Breast epithelium (tissue), 3 donors: ENCODE measurements at regions not wholly inside any gene's neighbourhood (a gene's known extent, or its start where the extent isn't known, plus 50 kb on each side); places are given as distances from the start of the nearest gene placed in this dataset.

Experiments
- POLR2A ChIP-seq: fragments of 450-650 bp; IDR thresholded peaks from one replicate; pipeline ENCODE4 v1.6.1; 2016; ENCODE audit warnings: antibody characterized with exemption, mild to moderate bottlenecking, moderate library complexity
- TF ChIP-seq, protein P1 (sequence below), 3 donors: fragments of 450-650 bp; IDR thresholded peaks; one replicate each; pipeline ENCODE4 v1.5.1; 2016 to 2017; ENCODE audit warnings: antibody characterized with exemption in 3 of 3, mild to moderate bottlenecking in 3 of 3, moderate library complexity in 3 of 3

DNA sequence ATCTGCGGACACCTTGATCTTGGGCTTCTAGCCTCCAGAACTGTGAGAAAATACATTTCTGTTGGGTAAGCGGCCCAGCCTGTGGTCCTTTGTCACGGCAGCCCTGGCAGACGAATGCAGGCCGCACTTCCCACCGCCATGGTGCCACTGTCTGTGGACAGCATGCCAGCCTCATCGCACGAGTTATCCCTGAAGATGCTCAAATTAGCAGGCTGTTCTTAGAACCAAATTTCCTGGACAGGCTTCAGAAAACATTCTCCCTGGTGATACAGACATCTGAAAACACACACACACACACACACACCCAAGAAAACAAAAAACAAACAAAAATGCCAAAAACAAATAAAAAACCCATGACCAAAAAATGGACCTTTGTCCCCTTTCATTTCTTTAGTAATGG, 343.5 kb upstream of the GATB start:
- TF ChIP-seq, protein P1, sequence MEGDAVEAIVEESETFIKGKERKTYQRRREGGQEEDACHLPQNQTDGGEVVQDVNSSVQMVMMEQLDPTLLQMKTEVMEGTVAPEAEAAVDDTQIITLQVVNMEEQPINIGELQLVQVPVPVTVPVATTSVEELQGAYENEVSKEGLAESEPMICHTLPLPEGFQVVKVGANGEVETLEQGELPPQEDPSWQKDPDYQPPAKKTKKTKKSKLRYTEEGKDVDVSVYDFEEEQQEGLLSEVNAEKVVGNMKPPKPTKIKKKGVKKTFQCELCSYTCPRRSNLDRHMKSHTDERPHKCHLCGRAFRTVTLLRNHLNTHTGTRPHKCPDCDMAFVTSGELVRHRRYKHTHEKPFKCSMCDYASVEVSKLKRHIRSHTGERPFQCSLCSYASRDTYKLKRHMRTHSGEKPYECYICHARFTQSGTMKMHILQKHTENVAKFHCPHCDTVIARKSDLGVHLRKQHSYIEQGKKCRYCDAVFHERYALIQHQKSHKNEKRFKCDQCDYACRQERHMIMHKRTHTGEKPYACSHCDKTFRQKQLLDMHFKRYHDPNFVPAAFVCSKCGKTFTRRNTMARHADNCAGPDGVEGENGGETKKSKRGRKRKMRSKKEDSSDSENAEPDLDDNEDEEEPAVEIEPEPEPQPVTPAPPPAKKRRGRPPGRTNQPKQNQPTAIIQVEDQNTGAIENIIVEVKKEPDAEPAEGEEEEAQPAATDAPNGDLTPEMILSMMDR (IDR thresholded peaks at IDR 0.05) = no peak
- no peak for TF ChIP-seq POLR2A
